K562 (cell line): ENCODE measurements at regions not wholly inside any gene's neighbourhood (a gene's known extent, or its start where the extent isn't known, plus 50 kb on each side); places are given as distances from the start of the nearest gene placed in this dataset.

Experiments
- ATAC-seq: fragments of 200-7000 bp; cut with Tn5 transposase; 3 replicates; pipeline ENCODE4 v1.9.1; 2020; ENCODE audit warnings: moderate library complexity
- BruUV-seq: library from RNA; stranded (reverse); fragments of 400-500 nt; replicated peaks from 2 replicates; lab custom pipeline; 2021; lab: Mats Ljungman, UMichigan
- CTCF ChIA-PET: fragments of 300-600 bp; formaldehyde crosslinking; extraction: SDS; loops from one replicate; lab custom pipeline; 2021; ENCODE audit warnings: low intra/inter-chr PET ratio; lab: Yijun Ruan, JAX
- POLR2A ChIA-PET: fragments of 300-600, 350-650 bp; sonication (Branson Sonifier 250); formaldehyde crosslinking; extraction: SDS; loops from one replicate; lab custom pipeline; 2021; ENCODE audit warnings: antibody characterized with exemption, inconsistent platforms; lab: Yijun Ruan, JAX
- DNase-seq, 4 experiments: peaks; one replicate each; pipeline versions ENCODE4 v3.0.0 to v3.0.0-alpha.2; 2011 to 2018; ENCODE audit warnings: low spot score in 3 of 4, mixed read lengths in 3 of 4; ENCODE audit errors: extremely low read depth in 1 of 4
- FAIRE-seq: peaks from 2 replicates; lab custom pipeline; 2011; peaks lifted over from hg19 to GRCh38; lab: Jason Lieb, UNC
- H2AFZ ChIP-seq: 2 replicates; pipeline ENCODE4 v1.6.0; 2011; ENCODE audit warnings: low read depth, low read length, control low read depth, inconsistent platforms
- H3K27ac ChIP-seq: fragments of 200-600 bp; 3 replicates; pipeline ENCODE4 v1.8.0; 2011; ENCODE audit warnings: low read depth, mild to moderate bottlenecking, control low read depth, inconsistent platforms, low read length, moderate library complexity, mixed read lengths; ENCODE audit errors: extremely low read depth
- H3K27me3 ChIP-seq, 2 experiments: fragments of 300-600 bp in 1 of 2; 2 replicates in 1 of 2; 3 replicates in 1 of 2; pipeline versions ENCODE4 v1.6.0 to v1.8.0; 2011; ENCODE audit warnings: inconsistent platforms in 2 of 2, low read length in 2 of 2, mild to moderate bottlenecking in 1 of 2, mixed read lengths in 1 of 2, moderate library complexity in 1 of 2; ENCODE audit not compliant: control insufficient read depth in 2 of 2, insufficient read depth in 2 of 2
- H3K36me3 ChIP-seq: fragments of 300-600 bp; 3 replicates; pipeline ENCODE4 v1.8.0; 2011; ENCODE audit warnings: mild to moderate bottlenecking, low read length, inconsistent platforms; ENCODE audit not compliant: control insufficient read depth, insufficient read depth
- H3K4me1 ChIP-seq, 2 experiments: fragments of 200-600 bp in 1 of 2; replicated peaks in 1 of 2; 2 replicates in 1 of 2; 3 replicates in 1 of 2; pipeline versions ENCODE4 v1.5.1 to v1.8.0; 2011; ENCODE audit warnings: inconsistent platforms in 2 of 2, low read length in 2 of 2, mild to moderate bottlenecking in 1 of 2, mixed read lengths in 1 of 2, moderate library complexity in 1 of 2; ENCODE audit not compliant: control insufficient read depth in 2 of 2, insufficient read depth in 2 of 2
- H3K4me2 ChIP-seq: 2 replicates; pipeline ENCODE4 v1.6.1; 2011; ENCODE audit warnings: low read length, control low read depth, inconsistent platforms, mixed read lengths; ENCODE audit not compliant: insufficient read depth
- H3K4me3 ChIP-seq: fragments of 200-600 bp; sonication (generic), shearing (Covaris generic); 2 replicates; pipeline ENCODE4 v1.5.1; 2016; ENCODE audit warnings: control low read depth, inconsistent platforms
- H3K79me2 ChIP-seq: fragments of 200-600 bp; 3 replicates; pipeline ENCODE4 v1.8.0; 2011; ENCODE audit warnings: low read length, inconsistent platforms; ENCODE audit not compliant: control insufficient read depth, insufficient read depth
- H3K9ac ChIP-seq, 2 experiments: 2 replicates each; pipeline versions ENCODE4 v1.6.0 to v1.6.1; 2011; ENCODE audit warnings: low read depth in 2 of 2, low read length in 2 of 2, control low read depth in 1 of 2, inconsistent platforms in 1 of 2, mild to moderate bottlenecking in 1 of 2, mixed read lengths in 1 of 2; ENCODE audit not compliant: insufficient read depth in 1 of 2
- H3K9me1 ChIP-seq: one replicate; pipeline ENCODE4 v1.6.0; 2011; ENCODE audit warnings: inconsistent platforms, mild to moderate bottlenecking, low read length, moderate library complexity; ENCODE audit not compliant: control insufficient read depth, insufficient read depth
- H3K9me3 ChIP-seq: replicated peaks from 2 replicates; pipeline ENCODE4 v1.5.1; 2011; ENCODE audit warnings: low read depth, low read length, inconsistent platforms; ENCODE audit not compliant: control insufficient read depth, insufficient read depth
- H4K20me1 ChIP-seq: replicated peaks from 2 replicates; pipeline ENCODE4 v1.6.1; 2011; ENCODE audit warnings: low read length, inconsistent platforms, mixed read lengths; ENCODE audit not compliant: control insufficient read depth, insufficient read depth
- BRF2 ChIP-seq: IDR thresholded peaks from 3 replicates; pipeline ENCODE4 v1.6.1; 2011; ENCODE audit warnings: borderline replicate concordance, mild to moderate bottlenecking; ENCODE audit not compliant: insufficient read length, insufficient read depth
- CBFA2T3 ChIP-seq: fragments of 450-650 bp; IDR thresholded peaks from 2 replicates; pipeline ENCODE4 v1.6.1; 2017
- EHMT2 ChIP-seq: fragments of 450-650 bp; IDR thresholded peaks from 2 replicates; pipeline ENCODE4 v1.6.1; 2018; ENCODE audit warnings: antibody characterized with exemption
- HBP1 ChIP-seq: fragments of 450-650 bp; formaldehyde crosslinking; IDR thresholded peaks from 2 replicates; pipeline ENCODE4 v1.4.0; 2022; ENCODE audit warnings: missing genetic modification characterization
- NFXL1 ChIP-seq: fragments of 450-650 bp; formaldehyde crosslinking; IDR thresholded peaks from 2 replicates; pipeline ENCODE4 v1.4.0; 2021; ENCODE audit warnings: mild to moderate bottlenecking
- NR0B1 ChIP-seq: fragments of 450-650 bp; IDR thresholded peaks from one replicate; pipeline ENCODE4 v1.6.1; 2018; ENCODE audit warnings: mild to moderate bottlenecking, moderate library complexity; ENCODE audit not compliant: partially characterized antibody
- POLR2B ChIP-seq: fragments of 450-650 bp; IDR thresholded peaks from 2 replicates; pipeline ENCODE4 v1.6.1; 2018; ENCODE audit warnings: low read depth; ENCODE audit not compliant: partially characterized antibody
- PYGO2 ChIP-seq: fragments of 450-650 bp; IDR thresholded peaks from 2 replicates; pipeline ENCODE4 v1.6.1; 2016; ENCODE audit warnings: mild to moderate bottlenecking, missing genetic modification characterization, moderate library complexity, missing compliant biosample characterization
- RBBP5 ChIP-seq: fragments of 200-600 bp; sonication (generic); IDR thresholded peaks from 2 replicates; pipeline ENCODE4 v1.6.1; 2012; ENCODE audit warnings: borderline replicate concordance, mild to moderate bottlenecking, low read length, control low read depth, inconsistent platforms; ENCODE audit not compliant: insufficient read depth, poor library complexity, severe bottlenecking
- SREBF2 ChIP-seq: sonication (generic); formaldehyde crosslinking; IDR thresholded peaks from 2 replicates; pipeline ENCODE4 v1.4.0; 2020; ENCODE audit warnings: mild to moderate bottlenecking, missing genetic modification reagents
- TAF7 ChIP-seq: fragments of 450-650 bp; IDR thresholded peaks from 2 replicates; pipeline ENCODE4 v1.6.1; 2016; ENCODE audit warnings: missing genetic modification characterization, missing compliant biosample characterization
- ZNF785 ChIP-seq: fragments of 250-450 bp; sonication (Bioruptor Pico); IDR thresholded peaks from 2 replicates; pipeline ENCODE4 v1.4.0; 2020; ENCODE audit warnings: mild to moderate bottlenecking
- WGBS: fragments of 100-300 bp; shearing (Covaris generic); methylation state at CpG from one replicate; pipeline ENCODE4 v1.1.6; 2016; ENCODE audit warnings: low coverage, mixed read lengths; ENCODE audit not compliant: insufficient coverage; ENCODE audit errors: missing lambda C conversion rate; 5-methylcytosine and 5-hydroxymethylcytosine counted together
- in situ Hi-C: fragments of 300-500 bp; cut with MboI; formaldehyde crosslinking; loops from 4 replicates; pipeline ENCODE4 v1.15.0; 2018; ENCODE audit warnings: inconsistent platforms, mixed read lengths
- intact Hi-C: fragments of 100-400 bp; cut with micrococcal nuclease; formaldehyde crosslinking; loops from 2 replicates; pipeline ENCODE4 v1.14.2; 2022

- no peak for FAIRE-seq
- in situ Hi-C loops, result no loop called here
- Histone ChIP-seq H3K9ac (no peak overlapping the region), H3K27ac (no peak overlapping the region), H3K4me3 (no peak overlapping the region), H3K9me3 (no peaks in the 10 kb centered on the region), H3K9me1 (no peaks in the 10 kb centered on the region)
- POLR2A ChIA-PET, result no interaction called here
- intact Hi-C loops, result no loop called here
- BruUV-seq, result no TSS peak
- no peak for ATAC-seq
- 0% methylated on average over 3 of the region's 3 CpGs for WGBS
- TF ChIP-seq NR0B1 (no peak), POLR2B (no peak), SREBF2 (CRISPR knock-in tag) (no peak), PYGO2 (tag) (no peak), HBP1 (CRISPR knock-in tag) (no peak), EHMT2 (no peak), BRF2 (no peak), NFXL1 (CRISPR knock-in tag) (no peak), RBBP5 (no peak), TAF7 (no peak), CBFA2T3 (no peak), ZNF785 (no peak)
- TF ChIP-seq, all 486 proteins: peak for 0
- Histone ChIP-seq H3K27me3 (no peaks in the 10 kb centered on the region), H4K20me1 (no peaks in the 10 kb centered on the region), H3K4me2 (no peak overlapping the region), H3K79me2 (no peaks in the 10 kb centered on the region), H3K36me3 (no peaks in the 10 kb centered on the region), H2AFZ (no peak overlapping the region), H3K4me1 (no peaks in the 10 kb centered on the region)
- CTCF ChIA-PET, result no interaction called here
- no peak for DNase-seq
Observed at GRCh38 chr5:158514986-158515359, 584.7 kb downstream of the EBF1 start.
